ENCODE measurements at regions not wholly inside any gene's neighbourhood (a gene's known extent, or its start where the extent isn't known, plus 50 kb on each side); places are given as distances from the start of the nearest gene placed in this dataset.

DNA sequence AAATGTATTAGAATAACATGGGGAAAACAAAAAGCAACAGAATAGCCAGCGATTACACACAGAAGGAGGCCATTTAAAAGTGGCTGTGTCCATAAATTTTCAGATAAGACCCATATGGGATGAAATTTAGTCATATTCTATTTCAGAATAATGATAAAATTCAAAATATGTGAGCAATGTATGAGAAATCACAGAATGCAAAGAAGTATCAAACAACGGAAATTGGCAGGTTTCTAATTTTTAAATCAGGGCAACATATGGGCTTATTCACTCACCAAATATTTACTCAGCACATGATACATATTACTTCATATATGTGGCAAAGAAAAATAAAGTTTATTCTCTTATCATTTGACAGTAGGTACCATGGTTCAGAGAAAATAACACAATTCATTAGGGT, 208.5 kb downstream of the GRB14 start:
- no peak overlapping the region for H3K27ac ChIP-seq (ENCODE audit: low read length)
- H3K9ac ChIP-seq (ENCODE audit: low read length) = no peak overlapping the region
- H3K9me2 ChIP-seq (replicated peaks; ENCODE audit: insufficient read depth, low read length) = no peaks in the 10 kb centered on the region
- H3K4me3 ChIP-seq (ENCODE audit: low read length) = no peak overlapping the region
- DNase-seq = no peak
- H2AFZ ChIP-seq (ENCODE audit: low read length) = no peak overlapping the region
- H3K9me3 ChIP-seq (ENCODE audit: low read length) = peaks cover 3% of the 10 kb centered on the region; the same call in 1 of the 2 replicates
- no peaks in the 10 kb centered on the region for H3K4me1 ChIP-seq (ENCODE audit: low read length)
- H4K20me1 ChIP-seq (ENCODE audit: insufficient read depth, low read depth, low read length) = no peaks in the 10 kb centered on the region
- no peaks in the 10 kb centered on the region for H3K79me2 ChIP-seq (ENCODE audit: low read length)
- H3K27me3 ChIP-seq (ENCODE audit: low read length) = no peaks in the 10 kb centered on the region
- no peak overlapping the region for H3K4me2 ChIP-seq (ENCODE audit: low read depth, low read length, poor library complexity, severe bottlenecking)
- H3K36me3 ChIP-seq (ENCODE audit: insufficient read depth, low read length) = no peaks in the 10 kb centered on the region

DNA sequence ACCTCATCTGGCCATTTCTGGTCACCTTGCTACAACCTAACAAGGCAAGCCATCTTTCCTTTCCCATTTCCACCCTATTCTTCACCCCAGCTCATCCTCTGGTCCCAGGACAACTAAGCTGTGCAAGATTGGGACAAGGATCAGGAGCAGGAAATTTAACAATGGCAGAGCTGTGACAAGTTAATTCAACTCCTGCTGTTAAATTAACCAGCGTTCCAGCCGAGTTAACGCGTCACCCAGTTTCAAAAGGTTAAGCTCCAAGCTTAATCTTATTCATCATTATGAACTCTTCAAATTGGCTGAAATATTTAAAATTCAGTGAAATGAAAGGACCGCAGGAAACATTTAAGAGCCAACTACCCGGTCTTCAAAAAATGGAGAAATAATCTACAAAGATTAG, 231.9 kb downstream of the GRB14 start:
- H3K9me2 ChIP-seq (replicated peaks; ENCODE audit: insufficient read depth, low read length) = no peaks in the 10 kb centered on the region
- H3K27ac ChIP-seq (ENCODE audit: low read length) = no peak overlapping the region
- no peak for DNase-seq
- H3K79me2 ChIP-seq (ENCODE audit: low read length) = no peaks in the 10 kb centered on the region
- H2AFZ ChIP-seq (ENCODE audit: low read length) = no peak overlapping the region
- H3K4me3 ChIP-seq (ENCODE audit: low read length) = no peak overlapping the region
- no peaks in the 10 kb centered on the region for H3K4me1 ChIP-seq (ENCODE audit: low read length)
- no peaks in the 10 kb centered on the region for H4K20me1 ChIP-seq (ENCODE audit: insufficient read depth, low read depth, low read length)
- no peaks in the 10 kb centered on the region for H3K36me3 ChIP-seq (ENCODE audit: insufficient read depth, low read length)
- no peaks in the 10 kb centered on the region for H3K27me3 ChIP-seq (ENCODE audit: low read length)
- H3K9ac ChIP-seq (ENCODE audit: low read length) = no peak overlapping the region
- 0 out of 2 replicates have a peak, but pooled peaks cover 3% of the 10 kb centered on the region for H3K9me3 ChIP-seq (ENCODE audit: low read length)
- no peak overlapping the region for H3K4me2 ChIP-seq (ENCODE audit: low read depth, low read length, poor library complexity, severe bottlenecking)

DNA sequence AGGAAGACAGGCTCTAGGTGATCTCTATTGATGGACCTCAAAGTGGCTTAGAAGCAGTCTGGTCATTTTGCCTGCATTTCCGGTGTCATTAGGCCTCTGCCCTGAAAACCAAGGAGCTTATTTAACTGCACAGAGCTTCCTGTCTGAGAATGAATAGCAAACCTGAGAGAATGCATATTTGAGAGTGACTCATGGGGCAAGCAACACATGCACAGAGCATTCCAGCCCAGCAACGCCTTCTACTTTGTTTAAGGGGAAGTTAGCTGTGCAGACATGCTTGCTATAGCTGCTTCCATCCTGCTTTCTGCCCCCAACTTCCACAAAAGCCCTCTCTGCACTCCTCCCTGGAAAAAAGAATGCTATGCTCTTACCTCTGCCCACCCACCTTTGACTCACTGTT, 232.8 kb downstream of the GRB14 start:
- H3K4me3 ChIP-seq (ENCODE audit: low read length) = no peak overlapping the region
- H3K4me2 ChIP-seq (ENCODE audit: low read depth, low read length, poor library complexity, severe bottlenecking) = no peak overlapping the region
- no peak overlapping the region for H2AFZ ChIP-seq (ENCODE audit: low read length)
- no peaks in the 10 kb centered on the region for H3K27me3 ChIP-seq (ENCODE audit: low read length)
- H3K4me1 ChIP-seq (ENCODE audit: low read length) = no peaks in the 10 kb centered on the region
- H4K20me1 ChIP-seq (ENCODE audit: insufficient read depth, low read depth, low read length) = no peaks in the 10 kb centered on the region
- no peak for DNase-seq
- no peak overlapping the region for H3K9ac ChIP-seq (ENCODE audit: low read length)
- H3K9me2 ChIP-seq (replicated peaks; ENCODE audit: insufficient read depth, low read length) = no peaks in the 10 kb centered on the region
- 0 out of 2 replicates have a peak, but pooled peaks cover 3% of the 10 kb centered on the region for H3K9me3 ChIP-seq (ENCODE audit: low read length)
- no peaks in the 10 kb centered on the region for H3K79me2 ChIP-seq (ENCODE audit: low read length)
- no peak overlapping the region for H3K27ac ChIP-seq (ENCODE audit: low read length)
- H3K36me3 ChIP-seq (ENCODE audit: insufficient read depth, low read length) = no peaks in the 10 kb centered on the region

DNA sequence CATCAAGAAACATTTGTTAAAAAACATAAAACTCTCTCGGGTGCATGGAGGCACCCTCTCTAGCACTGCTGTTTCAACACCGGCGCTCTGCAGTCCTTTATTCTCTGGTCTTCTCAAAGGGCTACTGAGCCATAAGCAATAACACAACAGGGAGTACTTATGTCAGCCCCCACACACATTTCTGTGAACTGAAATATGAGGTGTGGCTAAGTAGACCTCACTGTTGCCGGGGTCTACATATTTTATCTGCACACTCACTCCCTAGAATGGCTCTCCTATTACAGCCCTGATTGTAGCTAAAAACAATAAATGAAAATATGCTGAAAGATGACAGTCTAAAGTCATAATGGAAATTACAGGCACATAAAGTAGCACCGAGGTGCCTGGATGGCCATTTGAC, 235.1 kb downstream of the GRB14 start:
- H3K36me3 ChIP-seq (ENCODE audit: insufficient read depth, low read length) = no peaks in the 10 kb centered on the region
- no peaks in the 10 kb centered on the region for H3K27me3 ChIP-seq (ENCODE audit: low read length)
- H4K20me1 ChIP-seq (ENCODE audit: insufficient read depth, low read depth, low read length) = no peaks in the 10 kb centered on the region
- H3K9me3 ChIP-seq (ENCODE audit: low read length) = 0 out of 2 replicates have a peak, but pooled peaks cover 3% of the 10 kb centered on the region
- H3K4me2 ChIP-seq (ENCODE audit: low read depth, low read length, poor library complexity, severe bottlenecking) = no peak overlapping the region
- H3K9me2 ChIP-seq (replicated peaks; ENCODE audit: insufficient read depth, low read length) = no peaks in the 10 kb centered on the region
- no peak overlapping the region for H3K27ac ChIP-seq (ENCODE audit: low read length)
- H3K4me3 ChIP-seq (ENCODE audit: low read length) = no peak overlapping the region
- H3K9ac ChIP-seq (ENCODE audit: low read length) = no peak overlapping the region
- H2AFZ ChIP-seq (ENCODE audit: low read length) = no peak overlapping the region
- H3K79me2 ChIP-seq (ENCODE audit: low read length) = no peaks in the 10 kb centered on the region
- DNase-seq = no peak
- no peaks in the 10 kb centered on the region for H3K4me1 ChIP-seq (ENCODE audit: low read length)

DNA sequence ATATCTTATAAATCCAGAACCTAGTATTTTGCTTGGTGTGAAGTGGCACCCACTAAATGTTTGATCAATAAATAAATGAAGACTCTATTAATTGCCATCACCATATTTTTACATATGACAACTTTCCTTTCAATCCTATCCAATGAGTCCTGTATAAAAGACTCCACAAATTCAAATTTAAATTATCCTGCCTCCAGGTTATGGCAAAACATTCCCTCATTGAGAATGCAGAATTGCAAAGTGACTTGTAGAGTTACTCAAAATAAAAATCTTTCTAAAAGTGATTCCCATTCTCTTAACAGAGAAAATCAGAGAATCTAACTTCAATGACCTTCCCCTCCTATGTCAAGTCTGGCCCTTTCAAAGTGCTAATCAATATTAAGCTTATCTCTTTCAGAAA, 236.8 kb downstream of the GRB14 start:
- no peaks in the 10 kb centered on the region for H3K4me1 ChIP-seq (ENCODE audit: low read length)
- H3K9me2 ChIP-seq (replicated peaks; ENCODE audit: insufficient read depth, low read length) = no peaks in the 10 kb centered on the region
- no peak overlapping the region for H3K27ac ChIP-seq (ENCODE audit: low read length)
- H3K4me2 ChIP-seq (ENCODE audit: low read depth, low read length, poor library complexity, severe bottlenecking) = no peak overlapping the region
- no peaks in the 10 kb centered on the region for H3K36me3 ChIP-seq (ENCODE audit: insufficient read depth, low read length)
- DNase-seq = no peak
- no peaks in the 10 kb centered on the region for H3K27me3 ChIP-seq (ENCODE audit: low read length)
- no peaks in the 10 kb centered on the region for H3K9me3 ChIP-seq (ENCODE audit: low read length)
- H2AFZ ChIP-seq (ENCODE audit: low read length) = no peak overlapping the region
- H3K9ac ChIP-seq (ENCODE audit: low read length) = no peak overlapping the region
- H4K20me1 ChIP-seq (ENCODE audit: insufficient read depth, low read depth, low read length) = no peaks in the 10 kb centered on the region
- no peaks in the 10 kb centered on the region for H3K79me2 ChIP-seq (ENCODE audit: low read length)
- no peak overlapping the region for H3K4me3 ChIP-seq (ENCODE audit: low read length)

DNA sequence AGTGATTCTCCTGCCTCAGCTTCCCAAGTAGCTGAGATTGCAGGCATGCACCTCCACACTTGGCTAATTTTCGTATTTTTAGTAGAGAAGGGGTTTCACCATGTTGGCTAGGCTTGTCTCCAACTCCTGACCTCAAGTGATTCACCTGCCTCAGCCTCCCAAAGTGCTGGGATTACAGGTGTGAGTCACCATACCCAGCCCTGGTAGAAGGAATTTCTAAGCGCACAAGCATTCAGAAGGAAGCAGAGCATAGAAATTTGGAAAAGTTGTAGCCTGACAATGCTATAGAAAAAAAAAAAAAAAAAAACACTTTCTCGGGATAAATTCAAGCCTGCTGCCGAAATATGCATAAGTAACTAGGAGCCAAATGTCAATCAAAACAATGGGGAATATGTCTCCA, 249.4 kb downstream of the GRB14 start:
- Histone ChIP-seq H3K79me2 (ENCODE audit: low read length) (no peaks in the 10 kb centered on the region), H3K9ac (ENCODE audit: low read length) (no peak overlapping the region), H3K9me3 (ENCODE audit: low read length) (peaks cover 8% of the 10 kb centered on the region), H3K4me1 (ENCODE audit: low read length) (no peaks in the 10 kb centered on the region), H3K36me3 (ENCODE audit: insufficient read depth, low read length) (no peaks in the 10 kb centered on the region), H2AFZ (ENCODE audit: low read length) (no peak overlapping the region), H3K27ac (ENCODE audit: low read length) (no peak overlapping the region), H3K27me3 (ENCODE audit: low read length) (no peaks in the 10 kb centered on the region), H4K20me1 (ENCODE audit: insufficient read depth, low read depth, low read length) (no peaks in the 10 kb centered on the region), H3K4me3 (ENCODE audit: low read length) (no peak overlapping the region), H3K9me2 (replicated peaks; ENCODE audit: insufficient read depth, low read length) (no peaks in the 10 kb centered on the region), H3K4me2 (ENCODE audit: low read depth, low read length, poor library complexity, severe bottlenecking) (no peak overlapping the region)
- no peak for DNase-seq

DNA sequence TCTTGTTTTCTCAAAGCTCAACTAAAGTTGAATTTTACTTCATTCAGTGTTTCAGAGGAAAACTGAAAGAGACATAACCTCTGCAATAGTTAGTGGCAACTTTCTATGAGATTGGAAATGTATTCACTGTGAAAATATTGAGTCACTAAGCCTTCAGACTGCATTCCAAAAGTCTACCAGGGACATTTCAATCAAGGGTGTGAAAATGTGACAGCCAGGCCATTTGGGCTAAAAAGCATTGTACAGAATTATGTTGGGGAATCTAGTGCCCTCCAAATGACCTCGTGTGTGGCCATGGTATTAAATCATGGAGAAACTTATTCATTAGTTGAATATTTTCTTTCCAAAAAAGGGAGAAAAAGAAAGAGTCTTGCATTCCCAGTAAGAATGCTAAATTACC, 251.9 kb downstream of the GRB14 start:
- no peaks in the 10 kb centered on the region for H3K4me1 ChIP-seq (ENCODE audit: low read length)
- no peak overlapping the region for H3K4me3 ChIP-seq (ENCODE audit: low read length)
- H3K9ac ChIP-seq (ENCODE audit: low read length) = no peak overlapping the region
- H3K27me3 ChIP-seq (ENCODE audit: low read length) = no peaks in the 10 kb centered on the region
- no peaks in the 10 kb centered on the region for H3K36me3 ChIP-seq (ENCODE audit: insufficient read depth, low read length)
- H3K9me3 ChIP-seq (ENCODE audit: low read length) = peaks cover 8% of the 10 kb centered on the region
- no peak for DNase-seq
- H2AFZ ChIP-seq (ENCODE audit: low read length) = no peak overlapping the region
- no peaks in the 10 kb centered on the region for H3K9me2 ChIP-seq (replicated peaks; ENCODE audit: insufficient read depth, low read length)
- H4K20me1 ChIP-seq (ENCODE audit: insufficient read depth, low read depth, low read length) = no peaks in the 10 kb centered on the region
- H3K27ac ChIP-seq (ENCODE audit: low read length) = no peak overlapping the region
- H3K79me2 ChIP-seq (ENCODE audit: low read length) = no peaks in the 10 kb centered on the region
- H3K4me2 ChIP-seq (ENCODE audit: low read depth, low read length, poor library complexity, severe bottlenecking) = no peak overlapping the region

DNA sequence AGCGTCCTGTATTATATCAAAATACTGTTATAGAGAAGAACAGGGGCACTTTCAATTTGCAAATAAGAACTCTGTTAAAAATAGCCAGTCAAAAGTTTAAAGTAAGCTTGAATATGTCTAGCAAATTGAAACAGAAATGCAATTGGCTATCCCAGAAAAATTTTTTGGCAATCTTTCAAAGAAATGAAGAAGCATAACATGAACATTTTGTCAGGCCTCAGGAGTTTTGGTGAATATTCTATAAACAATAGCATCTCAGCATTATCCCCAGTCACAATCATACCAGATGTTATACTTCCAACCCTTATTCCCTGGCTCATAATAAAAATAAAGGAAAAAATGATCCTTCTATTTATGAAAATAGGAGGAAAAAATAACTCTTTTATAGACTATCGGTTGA, 252.4 kb downstream of the GRB14 start:
- no peaks in the 10 kb centered on the region for H3K79me2 ChIP-seq (ENCODE audit: low read length)
- H3K9me2 ChIP-seq (replicated peaks; ENCODE audit: insufficient read depth, low read length) = no peaks in the 10 kb centered on the region
- no peak overlapping the region for H2AFZ ChIP-seq (ENCODE audit: low read length)
- no peak overlapping the region for H3K9ac ChIP-seq (ENCODE audit: low read length)
- no peak overlapping the region for H3K4me2 ChIP-seq (ENCODE audit: low read depth, low read length, poor library complexity, severe bottlenecking)
- no peak overlapping the region for H3K4me3 ChIP-seq (ENCODE audit: low read length)
- H3K9me3 ChIP-seq (ENCODE audit: low read length) = peaks cover 8% of the 10 kb centered on the region
- no peak for DNase-seq
- no peak overlapping the region for H3K27ac ChIP-seq (ENCODE audit: low read length)
- no peaks in the 10 kb centered on the region for H4K20me1 ChIP-seq (ENCODE audit: insufficient read depth, low read depth, low read length)
- no peaks in the 10 kb centered on the region for H3K4me1 ChIP-seq (ENCODE audit: low read length)
- no peaks in the 10 kb centered on the region for H3K27me3 ChIP-seq (ENCODE audit: low read length)
- no peaks in the 10 kb centered on the region for H3K36me3 ChIP-seq (ENCODE audit: insufficient read depth, low read length)

DNA sequence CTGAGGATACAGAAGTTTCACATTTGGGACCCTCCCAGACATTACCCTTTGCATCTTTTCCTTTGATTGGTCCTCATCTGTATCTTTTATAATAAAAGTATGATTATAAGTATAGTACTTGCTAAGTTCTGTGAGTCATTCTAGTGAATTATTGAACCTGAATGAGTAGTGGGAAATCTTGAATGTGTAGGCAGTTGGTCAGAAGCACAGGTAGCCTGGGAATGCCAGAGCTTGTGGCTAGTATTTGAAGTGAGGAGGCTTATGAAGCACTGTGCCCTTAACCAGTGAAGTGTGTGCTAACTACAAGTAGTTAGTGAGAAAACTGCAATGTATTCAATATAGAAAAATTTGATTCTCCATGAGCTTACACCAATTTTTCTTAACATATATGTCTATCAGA, 257.6 kb downstream of the GRB14 start:
- DNase-seq = no peak
- no peaks in the 10 kb centered on the region for H3K36me3 ChIP-seq (ENCODE audit: insufficient read depth, low read length)
- no peak overlapping the region for H3K4me2 ChIP-seq (ENCODE audit: low read depth, low read length, poor library complexity, severe bottlenecking)
- no peak overlapping the region for H2AFZ ChIP-seq (ENCODE audit: low read length)
- H3K4me1 ChIP-seq (ENCODE audit: low read length) = no peaks in the 10 kb centered on the region
- no peak overlapping the region for H3K27ac ChIP-seq (ENCODE audit: low read length)
- H4K20me1 ChIP-seq (ENCODE audit: insufficient read depth, low read depth, low read length) = no peaks in the 10 kb centered on the region
- H3K9ac ChIP-seq (ENCODE audit: low read length) = no peak overlapping the region
- peaks cover 6% of the 10 kb centered on the region for H3K9me3 ChIP-seq (ENCODE audit: low read length)
- no peaks in the 10 kb centered on the region for H3K79me2 ChIP-seq (ENCODE audit: low read length)
- no peaks in the 10 kb centered on the region for H3K9me2 ChIP-seq (replicated peaks; ENCODE audit: insufficient read depth, low read length)
- no peaks in the 10 kb centered on the region for H3K27me3 ChIP-seq (ENCODE audit: low read length)
- no peak overlapping the region for H3K4me3 ChIP-seq (ENCODE audit: low read length)

Measured in Karpas-422 (cell line).